Keratinocyte (primary cell): ENCODE measurements at regions not wholly inside any gene's neighbourhood (a gene's known extent, or its start where the extent isn't known, plus 50 kb on each side); places are given as distances from the start of the nearest gene placed in this dataset.

Source experiments
- DNase-seq: peaks from one replicate; pipeline ENCODE4 v3.0.0-alpha.2; 2011; ENCODE audit warnings: low read depth, missing footprints, low spot score
- FAIRE-seq: peaks from 2 replicates; lab custom pipeline; 2011; peaks lifted over from hg19 to GRCh38; lab: Jason Lieb, UNC
- H2AFZ ChIP-seq: 2 replicates; pipeline ENCODE4 v1.6.0; 2012; ENCODE audit warnings: low read length, control low read depth, inconsistent platforms; ENCODE audit not compliant: control insufficient read depth
- H3K27ac ChIP-seq: 2 replicates; pipeline ENCODE4 v1.5.1; 2011; ENCODE audit warnings: low read length; ENCODE audit not compliant: control insufficient read depth, insufficient read depth
- H3K27me3 ChIP-seq: 3 replicates; pipeline ENCODE4 v1.6.0; 2011; ENCODE audit warnings: low read length; ENCODE audit not compliant: control insufficient read depth, insufficient read depth; ENCODE audit errors: extremely low read depth
- H3K36me3 ChIP-seq, 2 experiments: 2 replicates in 1 of 2; 3 replicates in 1 of 2; pipeline ENCODE4 v1.5.1; 2011; ENCODE audit warnings: low read length in 2 of 2, mild to moderate bottlenecking in 1 of 2; ENCODE audit not compliant: control insufficient read depth in 2 of 2, insufficient read depth in 2 of 2; ENCODE audit errors: extremely low read depth in 1 of 2
- H3K4me1 ChIP-seq: 3 replicates; pipeline ENCODE4 v1.5.1; 2011; ENCODE audit warnings: low read length; ENCODE audit not compliant: control insufficient read depth, insufficient read depth; ENCODE audit errors: extremely low read depth
- H3K4me2 ChIP-seq: 3 replicates; pipeline ENCODE4 v1.6.0; 2011; ENCODE audit warnings: low read depth, low read length; ENCODE audit not compliant: control insufficient read depth, insufficient read depth; ENCODE audit errors: extremely low read depth
- H3K4me3 ChIP-seq, 3 experiments: fragments of 200-600 bp in 1 of 3; sonication (generic) in 1 of 3; 2 replicates in 2 of 3; 3 replicates in 1 of 3; pipeline ENCODE4 v1.5.1; 2011 to 2016; ENCODE audit warnings: low read length in 3 of 3, mild to moderate bottlenecking in 3 of 3, control low read depth in 2 of 3, inconsistent platforms in 1 of 3, low read depth in 1 of 3, mixed read lengths in 1 of 3, mixed run types in 1 of 3, moderate library complexity in 1 of 3; ENCODE audit not compliant: control insufficient read depth in 2 of 3, insufficient read depth in 2 of 3; ENCODE audit errors: extremely low read depth in 1 of 3
- H3K79me2 ChIP-seq: 2 replicates; pipeline ENCODE4 v1.6.0; 2012; ENCODE audit warnings: low read length; ENCODE audit not compliant: control insufficient read depth, insufficient read depth
- H3K9ac ChIP-seq: 3 replicates; pipeline ENCODE4 v1.6.0; 2011; ENCODE audit warnings: low read length; ENCODE audit not compliant: control insufficient read depth, insufficient read depth; ENCODE audit errors: extremely low read depth
- H3K9me1 ChIP-seq: 3 replicates; pipeline ENCODE4 v1.6.0; 2011; ENCODE audit warnings: low read length; ENCODE audit not compliant: control insufficient read depth, insufficient read depth; ENCODE audit errors: extremely low read depth
- H3K9me3 ChIP-seq: 2 replicates; pipeline ENCODE4 v1.5.1; 2012; ENCODE audit warnings: low read depth, low read length; ENCODE audit not compliant: control insufficient read depth
- H4K20me1 ChIP-seq: 3 replicates; pipeline ENCODE4 v1.6.0; 2011; ENCODE audit warnings: low read length; ENCODE audit not compliant: control insufficient read depth, insufficient read depth; ENCODE audit errors: extremely low read depth
- CTCF ChIP-seq, 3 experiments: IDR thresholded peaks in 1 of 3; conservative IDR thresholded peaks in 1 of 3; optimal IDR thresholded peaks in 1 of 3; 2 replicates in 2 of 3; 3 replicates in 1 of 3; pipeline versions ENCODE3 to v1.5.1; 2011; ENCODE audit warnings: low read length in 3 of 3, mild to moderate bottlenecking in 3 of 3, moderate library complexity in 2 of 3, control low read depth in 1 of 3, inconsistent platforms in 1 of 3; ENCODE audit not compliant: insufficient read depth in 2 of 3; ENCODE audit errors: extremely low read depth in 1 of 3
- EZH2 ChIP-seq: IDR thresholded peaks from one replicate; pipeline ENCODE4 v1.6.1; 2012; ENCODE audit warnings: inconsistent platforms, mild to moderate bottlenecking, low read length, moderate library complexity
- dilution Hi-C: fragments of 300-500 bp; cut with MboI; formaldehyde crosslinking; loops from one replicate; pipeline ENCODE4 v1.7.0; 2020; ENCODE audit warnings: low sequenced_read_pairs; ENCODE audit not compliant: extremely low pct_ligation_motif_present

GRCh38 chr22:25404928-25405816 lies 159.3 kb upstream of the GRK3 start:
- no peaks in the 10 kb centered on the region for H3K36me3 ChIP-seq
- TF ChIP-seq CTCF (optimal IDR thresholded peaks at IDR 0.05 in 1 of 3, IDR thresholded peaks at IDR 0.05 in 1 of 3, conservative IDR thresholded peaks at IDR 0.05 in 1 of 3; ENCODE audit: extremely low read depth in 1 of 3, insufficient read depth in 2 of 3, low read length in 3 of 3) (no peak), EZH2 (no peak)
- DNase-seq = no peak
- peaks cover 5% of the 10 kb centered on the region for H3K9me1 ChIP-seq
- no peaks in the 10 kb centered on the region for H3K27me3 ChIP-seq
- peak overlapping the region; percentile 91 for H3K4me2 ChIP-seq
- H3K9ac ChIP-seq = peak overlapping the region; percentile 77
- peak overlapping the region; percentile 65 for H2AFZ ChIP-seq
- no peak for FAIRE-seq
- peaks cover 52% of the 10 kb centered on the region for H3K79me2 ChIP-seq
- peak overlapping the region; percentile 59 for H3K27ac ChIP-seq
- dilution Hi-C loops = no loop called here
- H3K4me3 ChIP-seq = peak overlapping the region; percentile 67 to 85 (median 74)
- H3K9me3 ChIP-seq = no peaks in the 10 kb centered on the region
- H4K20me1 ChIP-seq = peaks cover 18% of the 10 kb centered on the region
- peaks cover 23% of the 10 kb centered on the region for H3K4me1 ChIP-seq

GRCh38 chr22:25405841-25406509 lies 158.5 kb upstream of the GRK3 start:
- FAIRE-seq (no peak), DNase-seq (no peak)
- Histone ChIP-seq H3K4me2 (peak overlapping the region; percentile 76), H3K9me3 (no peaks in the 10 kb centered on the region), H3K36me3 (no peaks in the 10 kb centered on the region), H3K27ac (peak overlapping the region; percentile 43), H3K4me3 (peak overlapping the region; percentile 62 to 67 (median 63)), H3K9ac (peak overlapping the region; percentile 77), H3K4me1 (peaks cover 17% of the 10 kb centered on the region), H2AFZ (peak overlapping the region; percentile 65), H3K27me3 (no peaks in the 10 kb centered on the region), H3K9me1 (peaks cover 2% of the 10 kb centered on the region), H4K20me1 (peaks cover 12% of the 10 kb centered on the region), H3K79me2 (peaks cover 44% of the 10 kb centered on the region)
- TF ChIP-seq CTCF (optimal IDR thresholded peaks at IDR 0.05 in 1 of 3, IDR thresholded peaks at IDR 0.05 in 1 of 3, conservative IDR thresholded peaks at IDR 0.05 in 1 of 3; ENCODE audit: extremely low read depth in 1 of 3, insufficient read depth in 2 of 3, low read length in 3 of 3) = no peak
- dilution Hi-C loops = no loop called here
